H9 (cell line): ENCODE measurements at regions not wholly inside any gene's neighbourhood (a gene's known extent, or its start where the extent isn't known, plus 50 kb on each side); places are given as distances from the start of the nearest gene placed in this dataset.

Source experiments
- DNase-seq: peaks from one replicate; pipeline ENCODE4 v3.0.0-alpha.2; 2017
- H2AFZ ChIP-seq: one replicate; pipeline ENCODE4 v1.6.1; 2013; ENCODE audit warnings: mild to moderate bottlenecking, low read length, control low read depth, moderate library complexity
- H2AK5ac ChIP-seq: 2 replicates; pipeline ENCODE4 v1.6.1; 2013; ENCODE audit warnings: low read length, control low read depth, mixed read lengths; ENCODE audit not compliant: insufficient read length
- H2BK120ac ChIP-seq: one replicate; pipeline ENCODE4 v1.6.1; 2013; ENCODE audit warnings: low read depth, mild to moderate bottlenecking, low read length, control low read depth, inconsistent platforms; ENCODE audit not compliant: poor library complexity, severe bottlenecking
- H2BK12ac ChIP-seq: 2 replicates; pipeline ENCODE4 v1.6.1; 2013; ENCODE audit warnings: low read length, control low read depth, mixed read lengths, low read depth; ENCODE audit not compliant: insufficient read length
- H2BK15ac ChIP-seq: 2 replicates; pipeline ENCODE4 v1.6.1; 2013; ENCODE audit warnings: low read depth, low read length, control low read depth
- H2BK20ac ChIP-seq: one replicate; pipeline ENCODE4 v1.6.1; 2013; ENCODE audit warnings: low read depth, mild to moderate bottlenecking, low read length, control low read depth, inconsistent platforms; ENCODE audit not compliant: poor library complexity, severe bottlenecking
- H2BK5ac ChIP-seq: 2 replicates; pipeline ENCODE4 v1.6.1; 2013; ENCODE audit warnings: low read length, control low read depth, mixed read lengths; ENCODE audit not compliant: insufficient read length
- H3K14ac ChIP-seq: 2 replicates; pipeline ENCODE4 v1.6.1; 2013; ENCODE audit warnings: low read length, control low read depth; ENCODE audit not compliant: insufficient read depth
- H3K18ac ChIP-seq: 2 replicates; pipeline ENCODE4 v1.6.1; 2013; ENCODE audit warnings: low read depth, mild to moderate bottlenecking, mixed read lengths, low read length, control low read depth; ENCODE audit not compliant: insufficient read length
- H3K23ac ChIP-seq: 2 replicates; pipeline ENCODE4 v1.6.1; 2013; ENCODE audit warnings: low read length, control low read depth, mixed read lengths, low read depth; ENCODE audit not compliant: insufficient read length
- H3K23me2 ChIP-seq: 2 replicates; pipeline ENCODE4 v1.6.1; 2013; ENCODE audit warnings: low read depth, mild to moderate bottlenecking, mixed read lengths, low read length, control low read depth; ENCODE audit not compliant: insufficient read length, poor library complexity, severe bottlenecking
- H3K27ac ChIP-seq: 2 replicates; pipeline ENCODE4 v1.5.1; 2013; ENCODE audit warnings: low read length, control low read depth, mixed read lengths, low read depth; ENCODE audit not compliant: insufficient read length
- H3K27me3 ChIP-seq: 2 replicates; pipeline ENCODE4 v1.6.1; 2013; ENCODE audit warnings: low read length, control low read depth, inconsistent platforms; ENCODE audit not compliant: insufficient read depth
- H3K4ac ChIP-seq: 2 replicates; pipeline ENCODE4 v1.6.1; 2013; ENCODE audit warnings: low read depth, mild to moderate bottlenecking, control low read depth, inconsistent platforms, low read length, moderate library complexity
- H3K4me1 ChIP-seq: 2 replicates; pipeline ENCODE4 v1.6.1; 2013; ENCODE audit warnings: low read length, control low read depth, inconsistent platforms; ENCODE audit not compliant: insufficient read depth
- H3K4me2 ChIP-seq: 2 replicates; pipeline ENCODE4 v1.6.1; 2013; ENCODE audit warnings: low read length, control low read depth, mixed read lengths; ENCODE audit not compliant: insufficient read length, insufficient read depth
- H3K56ac ChIP-seq: 2 replicates; pipeline ENCODE4 v1.6.1; 2013; ENCODE audit warnings: low read depth, mild to moderate bottlenecking, mixed read lengths, low read length, control low read depth; ENCODE audit not compliant: insufficient read length
- H3K79me1 ChIP-seq: 2 replicates; pipeline ENCODE4 v1.6.1; 2013; ENCODE audit warnings: low read depth, mild to moderate bottlenecking, moderate library complexity, low read length, control low read depth, inconsistent platforms; ENCODE audit not compliant: insufficient read depth, poor library complexity, severe bottlenecking
- H3K79me2 ChIP-seq: 2 replicates; pipeline ENCODE4 v1.6.1; 2013; ENCODE audit warnings: low read length, control low read depth, inconsistent platforms; ENCODE audit not compliant: insufficient read depth
- H3K9ac ChIP-seq: 2 replicates; pipeline ENCODE4 v1.6.1; 2013; ENCODE audit warnings: low read length, control low read depth, mixed read lengths; ENCODE audit not compliant: insufficient read length; ENCODE audit errors: extremely low read depth
- H3K9me3 ChIP-seq: one replicate; pipeline ENCODE4 v1.6.1; 2013; ENCODE audit warnings: low read depth, low read length, inconsistent platforms; ENCODE audit not compliant: control insufficient read depth
- H3T11ph ChIP-seq: one replicate; pipeline ENCODE4 v1.6.1; 2013; ENCODE audit warnings: mild to moderate bottlenecking, low read length, control low read depth, inconsistent platforms
- H4K20me1 ChIP-seq: one replicate; pipeline ENCODE4 v1.6.1; 2013; ENCODE audit not compliant: control insufficient read depth, insufficient read length, insufficient read depth
- H4K5ac ChIP-seq: 2 replicates; pipeline ENCODE4 v1.6.1; 2013; ENCODE audit warnings: low read depth, mild to moderate bottlenecking, mixed read lengths, low read length, control low read depth; ENCODE audit not compliant: insufficient read length
- H4K8ac ChIP-seq: replicated peaks from 2 replicates; pipeline ENCODE4 v1.6.1; 2013; ENCODE audit warnings: low read length, control low read depth, mixed read lengths, low read depth; ENCODE audit not compliant: insufficient read length
- H4K91ac ChIP-seq: 2 replicates; pipeline ENCODE4 v1.6.1; 2013; ENCODE audit warnings: low read depth, mild to moderate bottlenecking, moderate library complexity, mixed read lengths, low read length, control low read depth; ENCODE audit not compliant: insufficient read length
- H3K27ac Mint-ChIP-seq, 3 experiments: 2 replicates in 2 of 3; 3 replicates in 1 of 3; pipeline ENCODE4 v1.8.0; 2020 to 2021; ENCODE audit warnings: mixed read lengths in 3 of 3, mild to moderate bottlenecking in 1 of 3, moderate library complexity in 1 of 3
- H3K27me3 Mint-ChIP-seq: 2 replicates; pipeline ENCODE4 v1.8.0; 2021; ENCODE audit warnings: low read depth, mild to moderate bottlenecking, moderate library complexity, mixed read lengths
- H3K36me3 Mint-ChIP-seq, 3 experiments: 2 replicates in 2 of 3; 3 replicates in 1 of 3; pipeline ENCODE4 v1.8.0; 2020 to 2021; ENCODE audit warnings: low read depth in 3 of 3, mixed read lengths in 3 of 3; ENCODE audit not compliant: insufficient read depth in 1 of 3
- H3K4me1 Mint-ChIP-seq, 2 experiments: 2 replicates each; pipeline ENCODE4 v1.8.0; 2020; ENCODE audit warnings: mixed read lengths in 2 of 2
- H3K4me3 Mint-ChIP-seq, 2 experiments: 2 replicates in 1 of 2; 3 replicates in 1 of 2; pipeline ENCODE4 v1.8.0; 2020 to 2021; ENCODE audit warnings: mild to moderate bottlenecking in 2 of 2, mixed read lengths in 2 of 2, moderate library complexity in 1 of 2
- H3K9me3 Mint-ChIP-seq, 2 experiments: 2 replicates in 1 of 2; 3 replicates in 1 of 2; pipeline ENCODE4 v1.8.0; 2020; ENCODE audit warnings: mild to moderate bottlenecking in 2 of 2, mixed read lengths in 2 of 2, moderate library complexity in 1 of 2
- WGBS: extraction: QIAGEN DNeasy Blood & Tissue Kit; methylation state at CpG from one replicate; pipeline ENCODE4 v1.1.7; 2013; ENCODE audit warnings: missing lambda C conversion rate, low lambda C conversion rate, mixed read lengths; ENCODE audit not compliant: insufficient read length; ENCODE audit errors: extremely low coverage; 5-methylcytosine and 5-hydroxymethylcytosine counted together
- TF ChIP-seq, protein P1 (sequence below): fragments of 200-600 bp; sonication (generic); conservative IDR thresholded peaks from 3 replicates; pipeline ENCODE4 v1.8.0; 2021; ENCODE audit warnings: antibody characterized with exemption, mild to moderate bottlenecking

DNA sequence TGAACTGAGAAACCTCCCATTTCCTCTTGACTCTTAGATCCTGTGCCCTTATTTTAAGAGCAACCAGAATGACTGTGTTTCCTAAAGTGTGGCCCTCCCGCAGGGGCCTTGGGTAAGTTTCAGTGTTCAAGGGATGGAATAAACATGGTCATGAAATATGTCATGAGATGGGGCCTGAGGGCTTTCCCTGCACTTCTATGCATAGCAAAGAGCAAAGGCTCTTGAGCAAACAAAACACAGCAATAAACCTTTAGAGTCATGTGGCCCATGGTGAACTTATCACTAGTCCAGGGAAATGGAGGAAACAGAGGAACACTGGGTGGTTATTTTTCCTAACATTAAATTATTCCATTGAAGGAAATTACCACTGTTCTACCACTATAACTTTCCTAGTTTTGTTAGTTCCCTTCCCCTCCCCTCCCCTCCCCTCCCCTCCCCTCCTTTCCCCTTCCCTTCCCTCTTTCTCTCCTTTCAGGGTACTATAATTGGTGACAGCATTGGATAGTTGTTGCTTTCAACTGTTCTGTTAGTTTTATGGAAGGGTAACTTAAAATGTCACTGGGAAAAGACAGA lies 72.4 kb downstream of the CTSL start:
- H2BK20ac ChIP-seq = no peak overlapping the region
- no peaks in the 10 kb centered on the region for H3K36me3 Mint-ChIP-seq
- H3K23me2 ChIP-seq = no peaks in the 10 kb centered on the region
- no peak overlapping the region for H3K14ac ChIP-seq
- no peak overlapping the region for H4K5ac ChIP-seq
- H3K27ac ChIP-seq = no peak overlapping the region
- no CpG with 5 or more reads among the region's 1 CpG for WGBS
- TF ChIP-seq, protein P1, sequence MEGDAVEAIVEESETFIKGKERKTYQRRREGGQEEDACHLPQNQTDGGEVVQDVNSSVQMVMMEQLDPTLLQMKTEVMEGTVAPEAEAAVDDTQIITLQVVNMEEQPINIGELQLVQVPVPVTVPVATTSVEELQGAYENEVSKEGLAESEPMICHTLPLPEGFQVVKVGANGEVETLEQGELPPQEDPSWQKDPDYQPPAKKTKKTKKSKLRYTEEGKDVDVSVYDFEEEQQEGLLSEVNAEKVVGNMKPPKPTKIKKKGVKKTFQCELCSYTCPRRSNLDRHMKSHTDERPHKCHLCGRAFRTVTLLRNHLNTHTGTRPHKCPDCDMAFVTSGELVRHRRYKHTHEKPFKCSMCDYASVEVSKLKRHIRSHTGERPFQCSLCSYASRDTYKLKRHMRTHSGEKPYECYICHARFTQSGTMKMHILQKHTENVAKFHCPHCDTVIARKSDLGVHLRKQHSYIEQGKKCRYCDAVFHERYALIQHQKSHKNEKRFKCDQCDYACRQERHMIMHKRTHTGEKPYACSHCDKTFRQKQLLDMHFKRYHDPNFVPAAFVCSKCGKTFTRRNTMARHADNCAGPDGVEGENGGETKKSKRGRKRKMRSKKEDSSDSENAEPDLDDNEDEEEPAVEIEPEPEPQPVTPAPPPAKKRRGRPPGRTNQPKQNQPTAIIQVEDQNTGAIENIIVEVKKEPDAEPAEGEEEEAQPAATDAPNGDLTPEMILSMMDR = no peak
- no peak overlapping the region for H4K8ac ChIP-seq
- no peak overlapping the region for H4K91ac ChIP-seq
- peaks cover 6 to 8% of the 10 kb centered on the region in 2 experiments; a peak in 2 of 4 replicates for H3K4me1 Mint-ChIP-seq
- H3K4me1 ChIP-seq = no peaks in the 10 kb centered on the region
- no peak overlapping the region for H3K56ac ChIP-seq
- no peaks in the 10 kb centered on the region for H4K20me1 ChIP-seq
- H2BK15ac ChIP-seq = no peak overlapping the region
- H3K9me3 ChIP-seq = no peaks in the 10 kb centered on the region
- no peaks in the 10 kb centered on the region for H3K79me2 ChIP-seq
- H3K27me3 ChIP-seq = no peaks in the 10 kb centered on the region
- no peak for DNase-seq
- no peaks in the 10 kb centered on the region for H3K79me1 ChIP-seq
- H3K9ac ChIP-seq = no peak overlapping the region
- no peak overlapping the region for H3K4ac ChIP-seq
- H3K27ac Mint-ChIP-seq = no peak overlapping the region
- H2AFZ ChIP-seq = no peak overlapping the region
- H3K4me2 ChIP-seq = no peak overlapping the region
- no peak overlapping the region for H2BK12ac ChIP-seq
- no peak overlapping the region for H2BK5ac ChIP-seq
- no peak overlapping the region for H3K4me3 Mint-ChIP-seq
- peaks cover 6% of the 10 kb centered on the region for H3K27me3 Mint-ChIP-seq
- no peak overlapping the region for H3K23ac ChIP-seq
- H2BK120ac ChIP-seq = no peak overlapping the region
- no peak overlapping the region for H2AK5ac ChIP-seq
- H3K18ac ChIP-seq = no peak overlapping the region
- no peak overlapping the region for H3T11ph ChIP-seq
- no peaks in the 10 kb centered on the region for H3K9me3 Mint-ChIP-seq
